ENCODE measurements at regions not wholly inside any gene's neighbourhood (a gene's known extent, or its start where the extent isn't known, plus 50 kb on each side); places are given as distances from the start of the nearest gene placed in this dataset.

DNA sequence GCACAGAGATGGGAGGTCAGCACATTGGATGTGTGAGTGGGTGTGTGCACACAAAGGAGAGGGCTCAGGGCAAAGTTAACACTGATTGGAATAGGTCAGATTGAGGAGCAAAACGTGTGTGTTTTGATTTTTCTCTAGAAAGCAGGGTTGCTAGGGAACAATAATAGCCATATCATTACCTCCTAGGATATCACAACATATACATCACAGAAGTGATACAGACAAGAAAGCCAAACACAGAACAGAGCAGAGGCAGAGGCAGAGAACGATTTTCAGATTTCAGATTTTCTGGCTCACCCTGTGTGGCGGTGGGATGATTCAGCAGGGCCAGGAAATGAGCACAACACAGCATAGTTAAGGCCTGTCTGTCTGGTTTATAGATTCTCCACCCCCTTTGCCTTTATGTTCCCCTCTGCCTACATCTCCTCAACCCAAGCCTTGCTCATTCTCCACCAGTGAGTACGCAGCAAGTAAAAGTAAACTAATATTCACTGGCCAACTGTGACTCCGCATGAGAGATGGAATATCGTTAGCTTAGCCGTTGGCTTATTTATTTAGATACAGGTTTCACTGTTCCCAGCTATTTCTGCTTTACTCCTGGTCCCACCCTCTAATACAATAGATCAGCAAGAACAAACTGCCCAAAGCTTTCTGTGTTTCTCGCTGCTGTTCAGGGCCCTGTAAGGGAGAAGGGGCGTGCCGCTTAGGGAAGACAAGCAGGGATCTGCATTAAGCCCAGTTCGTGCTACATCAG is 182.7 kb upstream of the TSC22D1 start:
- no peak overlapping the region for H3K4me3 ChIP-seq (ENCODE audit: low read depth in 2 of 2, low read length in 2 of 2)
- H3K9me3 ChIP-seq (ENCODE audit: control insufficient read depth, insufficient read depth, low read depth, low read length), result no peaks in the 10 kb centered on the region
- no peak for TF ChIP-seq TCF7L2 (IDR thresholded peaks at IDR 0.05; ENCODE audit: low read depth, low read length)
- TF ChIP-seq, protein P1, sequence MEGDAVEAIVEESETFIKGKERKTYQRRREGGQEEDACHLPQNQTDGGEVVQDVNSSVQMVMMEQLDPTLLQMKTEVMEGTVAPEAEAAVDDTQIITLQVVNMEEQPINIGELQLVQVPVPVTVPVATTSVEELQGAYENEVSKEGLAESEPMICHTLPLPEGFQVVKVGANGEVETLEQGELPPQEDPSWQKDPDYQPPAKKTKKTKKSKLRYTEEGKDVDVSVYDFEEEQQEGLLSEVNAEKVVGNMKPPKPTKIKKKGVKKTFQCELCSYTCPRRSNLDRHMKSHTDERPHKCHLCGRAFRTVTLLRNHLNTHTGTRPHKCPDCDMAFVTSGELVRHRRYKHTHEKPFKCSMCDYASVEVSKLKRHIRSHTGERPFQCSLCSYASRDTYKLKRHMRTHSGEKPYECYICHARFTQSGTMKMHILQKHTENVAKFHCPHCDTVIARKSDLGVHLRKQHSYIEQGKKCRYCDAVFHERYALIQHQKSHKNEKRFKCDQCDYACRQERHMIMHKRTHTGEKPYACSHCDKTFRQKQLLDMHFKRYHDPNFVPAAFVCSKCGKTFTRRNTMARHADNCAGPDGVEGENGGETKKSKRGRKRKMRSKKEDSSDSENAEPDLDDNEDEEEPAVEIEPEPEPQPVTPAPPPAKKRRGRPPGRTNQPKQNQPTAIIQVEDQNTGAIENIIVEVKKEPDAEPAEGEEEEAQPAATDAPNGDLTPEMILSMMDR (IDR thresholded peaks at IDR 0.05), result no peak
- TF ChIP-seq POLR2AphosphoS5 (IDR thresholded peaks at IDR 0.05; ENCODE audit: low read depth, low read length), result no peak
- no peak for TF ChIP-seq SIN3A (IDR thresholded peaks at IDR 0.05; ENCODE audit: borderline replicate concordance, insufficient read depth, low read depth, low read length)
- TF ChIP-seq, protein P2, sequence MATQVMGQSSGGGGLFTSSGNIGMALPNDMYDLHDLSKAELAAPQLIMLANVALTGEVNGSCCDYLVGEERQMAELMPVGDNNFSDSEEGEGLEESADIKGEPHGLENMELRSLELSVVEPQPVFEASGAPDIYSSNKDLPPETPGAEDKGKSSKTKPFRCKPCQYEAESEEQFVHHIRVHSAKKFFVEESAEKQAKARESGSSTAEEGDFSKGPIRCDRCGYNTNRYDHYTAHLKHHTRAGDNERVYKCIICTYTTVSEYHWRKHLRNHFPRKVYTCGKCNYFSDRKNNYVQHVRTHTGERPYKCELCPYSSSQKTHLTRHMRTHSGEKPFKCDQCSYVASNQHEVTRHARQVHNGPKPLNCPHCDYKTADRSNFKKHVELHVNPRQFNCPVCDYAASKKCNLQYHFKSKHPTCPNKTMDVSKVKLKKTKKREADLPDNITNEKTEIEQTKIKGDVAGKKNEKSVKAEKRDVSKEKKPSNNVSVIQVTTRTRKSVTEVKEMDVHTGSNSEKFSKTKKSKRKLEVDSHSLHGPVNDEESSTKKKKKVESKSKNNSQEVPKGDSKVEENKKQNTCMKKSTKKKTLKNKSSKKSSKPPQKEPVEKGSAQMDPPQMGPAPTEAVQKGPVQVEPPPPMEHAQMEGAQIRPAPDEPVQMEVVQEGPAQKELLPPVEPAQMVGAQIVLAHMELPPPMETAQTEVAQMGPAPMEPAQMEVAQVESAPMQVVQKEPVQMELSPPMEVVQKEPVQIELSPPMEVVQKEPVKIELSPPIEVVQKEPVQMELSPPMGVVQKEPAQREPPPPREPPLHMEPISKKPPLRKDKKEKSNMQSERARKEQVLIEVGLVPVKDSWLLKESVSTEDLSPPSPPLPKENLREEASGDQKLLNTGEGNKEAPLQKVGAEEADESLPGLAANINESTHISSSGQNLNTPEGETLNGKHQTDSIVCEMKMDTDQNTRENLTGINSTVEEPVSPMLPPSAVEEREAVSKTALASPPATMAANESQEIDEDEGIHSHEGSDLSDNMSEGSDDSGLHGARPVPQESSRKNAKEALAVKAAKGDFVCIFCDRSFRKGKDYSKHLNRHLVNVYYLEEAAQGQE (IDR thresholded peaks at IDR 0.05; ENCODE audit: insufficient read depth in 1 of 2, low read depth in 2 of 2, low read length in 1 of 2), result no peak
- intact Hi-C loops (cut with micrococcal nuclease; ENCODE audit: unreplicated experiment), result no loop called here
- H3K36me3 ChIP-seq (ENCODE audit: control insufficient read depth, insufficient read depth, low read length), result no peaks in the 10 kb centered on the region
- no peak for ATAC-seq
- H3K4me1 ChIP-seq (ENCODE audit: control insufficient read depth, insufficient read depth, low read length), result no peaks in the 10 kb centered on the region
- ChIA-PET POLR2A (no interaction called here), CTCF (no interaction called here)
- BruUV-seq (replicated peaks), result no TSS peak
- in situ Hi-C loops (cut with HindIII; ENCODE audit: low pct_unique_long_range_greater_than_20kb, low sequenced_read_pairs), result no loop called here
- no peaks in the 10 kb centered on the region for H3K27me3 ChIP-seq (ENCODE audit: control insufficient read depth, insufficient read depth, low read length)
- no peak for DNase-seq (ENCODE audit: low read depth, low spot score)
- no peak overlapping the region for H3K27ac ChIP-seq (ENCODE audit: low read length)

DNA sequence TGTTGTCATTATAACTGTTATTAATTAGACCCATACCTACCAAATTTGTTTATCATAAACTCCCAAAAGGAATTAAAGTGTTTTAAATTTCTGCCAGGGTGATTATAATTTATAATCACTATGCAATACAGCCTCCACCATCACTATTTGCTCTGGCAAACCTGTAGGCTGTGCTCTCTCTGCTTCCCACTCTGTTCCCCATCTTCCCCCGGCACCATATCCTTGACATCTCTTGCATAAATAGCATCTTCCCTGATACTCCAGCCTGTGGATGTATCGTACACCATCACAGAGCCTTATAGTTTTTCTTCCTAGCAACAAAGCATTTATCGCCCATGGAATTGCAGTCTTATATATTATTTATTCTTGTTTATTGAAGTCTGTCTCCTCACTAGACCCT is 181.5 kb upstream of the TSC22D1 start:
- DNase-seq (ENCODE audit: low read depth, low spot score) (no peak), ATAC-seq (no peak)
- no peak overlapping the region for H3K27ac ChIP-seq (ENCODE audit: low read length)
- in situ Hi-C loops (cut with HindIII; ENCODE audit: low pct_unique_long_range_greater_than_20kb, low sequenced_read_pairs), result no loop called here
- no peak overlapping the region for H3K4me3 ChIP-seq (ENCODE audit: low read depth in 2 of 2, low read length in 2 of 2)
- no peaks in the 10 kb centered on the region for H3K36me3 ChIP-seq (ENCODE audit: control insufficient read depth, insufficient read depth, low read length)
- ChIA-PET CTCF (no interaction called here), POLR2A (no interaction called here)
- TF ChIP-seq, protein P1 (IDR thresholded peaks at IDR 0.05), result no peak
- TF ChIP-seq TCF7L2 (IDR thresholded peaks at IDR 0.05; ENCODE audit: low read depth, low read length), result no peak
- TF ChIP-seq POLR2AphosphoS5 (IDR thresholded peaks at IDR 0.05; ENCODE audit: low read depth, low read length), result no peak
- TF ChIP-seq, protein P2 (IDR thresholded peaks at IDR 0.05; ENCODE audit: insufficient read depth in 1 of 2, low read depth in 2 of 2, low read length in 1 of 2), result no peak
- TF ChIP-seq SIN3A (IDR thresholded peaks at IDR 0.05; ENCODE audit: borderline replicate concordance, insufficient read depth, low read depth, low read length), result no peak
- H3K27me3 ChIP-seq (ENCODE audit: control insufficient read depth, insufficient read depth, low read length), result no peaks in the 10 kb centered on the region
- intact Hi-C loops (cut with micrococcal nuclease; ENCODE audit: unreplicated experiment), result no loop called here
- H3K4me1 ChIP-seq (ENCODE audit: control insufficient read depth, insufficient read depth, low read length), result no peaks in the 10 kb centered on the region
- no peaks in the 10 kb centered on the region for H3K9me3 ChIP-seq (ENCODE audit: control insufficient read depth, insufficient read depth, low read depth, low read length)
- BruUV-seq (replicated peaks), result no TSS peak
